HepG2 (cell line): ENCODE measurements at regions not wholly inside any gene's neighbourhood (a gene's known extent, or its start where the extent isn't known, plus 50 kb on each side); places are given as distances from the start of the nearest gene placed in this dataset.

Experiments
- ATAC-seq: fragments of 200-7000 bp; cut with Tn5 transposase; 3 replicates; pipeline ENCODE4 v1.9.1; 2020; ENCODE audit warnings: mild to moderate bottlenecking, moderate library complexity
- BruUV-seq: library from RNA; stranded (reverse); fragments of 400-500 nt; replicated peaks from 2 replicates; lab custom pipeline; 2021; lab: Mats Ljungman, UMichigan
- CTCF ChIA-PET: fragments of 300-600 bp; formaldehyde crosslinking; extraction: SDS; loops from one replicate; lab custom pipeline; 2021; ENCODE audit warnings: low total read pairs, inconsistent platforms, low intra/inter-chr PET ratio; lab: Yijun Ruan, JAX
- POLR2A ChIA-PET: fragments of 350-600 bp; sonication (Branson Sonifier 250); formaldehyde crosslinking; loops from one replicate; lab custom pipeline; 2020; ENCODE audit warnings: antibody characterized with exemption, inconsistent platforms; lab: Yijun Ruan, JAX
- DNase-seq: peaks from one replicate; pipeline ENCODE4 v3.0.0-alpha.2; 2015; ENCODE audit warnings: low spot score
- FAIRE-seq: peaks from 3 replicates; lab custom pipeline; 2011; peaks lifted over from hg19 to GRCh38; lab: Jason Lieb, UNC
- H2AFZ ChIP-seq: one replicate; pipeline ENCODE4 v1.6.1; 2011; ENCODE audit warnings: low read length, inconsistent platforms
- H3K27ac ChIP-seq: fragments of 300-600 bp; 3 replicates; pipeline ENCODE4 v1.8.0; 2011; ENCODE audit warnings: mixed run types, mild to moderate bottlenecking, mixed read lengths, low read length, inconsistent platforms; ENCODE audit not compliant: insufficient read depth; ENCODE audit errors: extremely low read length
- H3K27me3 ChIP-seq, 2 experiments: fragments of 200-600 bp in 1 of 2; 2 replicates in 1 of 2; 3 replicates in 1 of 2; pipeline versions ENCODE4 v1.6.0 to v1.8.0; 2011; ENCODE audit warnings: low read length in 2 of 2, mild to moderate bottlenecking in 2 of 2, moderate library complexity in 2 of 2, inconsistent platforms in 1 of 2; ENCODE audit not compliant: insufficient read depth in 2 of 2, control insufficient read depth in 1 of 2
- H3K36me3 ChIP-seq, 2 experiments: fragments of 200-600 bp in 1 of 2; replicated peaks in 1 of 2; 2 replicates in 1 of 2; 3 replicates in 1 of 2; pipeline versions ENCODE4 v1.5.1 to v1.8.0; 2011; ENCODE audit warnings: low read length in 2 of 2, inconsistent platforms in 1 of 2; ENCODE audit not compliant: insufficient read depth in 2 of 2, control insufficient read depth in 1 of 2
- H3K4me1 ChIP-seq: 2 replicates; pipeline ENCODE4 v1.5.1; 2012; ENCODE audit warnings: low read length, inconsistent platforms; ENCODE audit not compliant: insufficient read depth
- H3K4me2 ChIP-seq: 2 replicates; pipeline ENCODE4 v1.6.0; 2011; ENCODE audit warnings: low read depth, low read length, inconsistent platforms
- H3K4me3 ChIP-seq, 3 experiments: fragments of 200-600 bp in 1 of 3; sonication (generic), shearing (Covaris generic) in 1 of 3; replicated peaks in 1 of 3; 2 replicates each; pipeline ENCODE4 v1.5.1; 2011 to 2016; ENCODE audit warnings: low read length in 3 of 3, inconsistent platforms in 2 of 3, low read depth in 2 of 3, mild to moderate bottlenecking in 2 of 3, control low read depth in 1 of 3, mixed read lengths in 1 of 3; ENCODE audit not compliant: insufficient read depth in 1 of 3
- H3K79me2 ChIP-seq: one replicate; pipeline ENCODE4 v1.6.1; 2011; ENCODE audit warnings: low read length, inconsistent platforms; ENCODE audit not compliant: insufficient read depth
- H3K9ac ChIP-seq: 2 replicates; pipeline ENCODE4 v1.6.0; 2011; ENCODE audit warnings: mild to moderate bottlenecking, low read depth, low read length, inconsistent platforms; ENCODE audit not compliant: insufficient read depth
- H3K9me3 ChIP-seq: 2 replicates; pipeline ENCODE4 v1.5.1; 2012; ENCODE audit warnings: mild to moderate bottlenecking, low read length
- H4K20me1 ChIP-seq: 2 replicates; pipeline ENCODE4 v1.6.0; 2011; ENCODE audit warnings: inconsistent platforms, mild to moderate bottlenecking, low read length, moderate library complexity; ENCODE audit not compliant: insufficient read depth
- POLR2AphosphoS5 ChIP-seq: IDR thresholded peaks from 2 replicates; pipeline ENCODE4 v1.6.1; 2012; ENCODE audit warnings: low read depth, low read length
- ZNF546 ChIP-seq: sonication (generic); formaldehyde crosslinking; conservative IDR thresholded peaks from 2 replicates; pipeline ENCODE4 v1.8.1; 2023; ENCODE audit warnings: mild to moderate bottlenecking, missing genetic modification reagents
- ZNF552 ChIP-seq: sonication (generic); formaldehyde crosslinking; IDR thresholded peaks from 2 replicates; pipeline ENCODE4 v1.9.0; 2022; ENCODE audit warnings: missing genetic modification reagents, mild to moderate bottlenecking, borderline replicate concordance
- WGBS: methylation state at CpG from one replicate; pipeline ENCODE4 v1.1.6; 2017; ENCODE audit warnings: low lambda C conversion rate; 5-methylcytosine and 5-hydroxymethylcytosine counted together
- in situ Hi-C: cut with HindIII; loops from 2 replicates; pipeline ENCODE4 v1.10.0; 2017; ENCODE audit warnings: low pct_unique_long_range_greater_than_20kb; ENCODE audit not compliant: extremely low pct_ligation_motif_present
- intact Hi-C: fragments of 100-400 bp; cut with micrococcal nuclease; formaldehyde crosslinking; loops from one replicate; pipeline ENCODE4 v1.10.0; 2022; ENCODE audit not compliant: unreplicated experiment
- TF ChIP-seq, protein P1 (sequence below): sonication (generic); formaldehyde crosslinking; IDR thresholded peaks from 2 replicates; pipeline ENCODE4 v1.4.0; 2020; ENCODE audit warnings: missing genetic modification reagents
- TF ChIP-seq, protein P2 (sequence below): sonication (generic); formaldehyde crosslinking; IDR thresholded peaks from 2 replicates; pipeline ENCODE4 v1.4.0; 2020; ENCODE audit warnings: missing genetic modification reagents
- TF ChIP-seq, protein P3 (sequence below): sonication (generic); formaldehyde crosslinking; IDR thresholded peaks from 2 replicates; pipeline ENCODE4 v1.4.0; 2020; ENCODE audit warnings: missing genetic modification reagents, borderline replicate concordance
- TF ChIP-seq, protein P4 (sequence below): sonication (generic); formaldehyde crosslinking; IDR thresholded peaks from one replicate; pipeline ENCODE4 v1.5.1; 2020; ENCODE audit warnings: mild to moderate bottlenecking, missing genetic modification reagents; ENCODE audit errors: not compliant biosample characterization
- TF ChIP-seq, protein P5 (sequence below): sonication (generic); formaldehyde crosslinking; IDR thresholded peaks from 2 replicates; pipeline ENCODE4 v1.5.0; 2020; ENCODE audit warnings: mild to moderate bottlenecking, missing genetic modification reagents, borderline replicate concordance

DNA sequence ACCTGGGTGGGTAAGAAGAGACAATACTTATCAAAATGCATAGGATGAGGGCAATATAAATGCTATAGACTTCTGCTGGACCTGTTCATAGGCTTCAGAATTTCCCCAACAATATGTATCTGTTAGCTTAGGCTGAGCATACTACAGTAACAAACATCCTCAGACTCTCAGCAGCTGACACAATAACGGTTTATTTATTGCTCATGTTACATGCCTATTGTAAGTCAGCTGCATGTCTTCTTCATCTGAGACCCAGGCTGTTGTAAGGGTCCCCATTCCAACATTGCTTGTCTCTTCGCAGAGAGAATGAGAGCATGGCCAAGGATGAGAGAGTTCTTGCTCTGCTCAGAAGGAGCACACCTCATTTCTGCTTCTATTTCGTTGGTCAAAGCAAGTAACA, 150.7 kb downstream of the TMEM200C start:
- no peak overlapping the region for H3K4me2 ChIP-seq
- intact Hi-C loops, result no loop called here
- H3K79me2 ChIP-seq, result no peaks in the 10 kb centered on the region
- 0 out of 5 replicates have a peak, but pooled peaks cover 0 to 3% of the 10 kb centered on the region in 2 experiments for H3K27me3 ChIP-seq
- WGBS, result 23% methylated on average over 3 of the region's 3 CpGs
- peaks cover 28% of the 10 kb centered on the region for H3K4me1 ChIP-seq
- H3K36me3 ChIP-seq, result no peaks in the 10 kb centered on the region
- ChIA-PET CTCF (no interaction called here), POLR2A (no interaction called here)
- FAIRE-seq (no peak), ATAC-seq (no peak), DNase-seq (no peak)
- no TSS peak for BruUV-seq
- H3K4me3 ChIP-seq, result no peak overlapping the region
- no peak overlapping the region for H3K9ac ChIP-seq
- no peak overlapping the region for H2AFZ ChIP-seq
- no peak overlapping the region for H3K27ac ChIP-seq
- no peaks in the 10 kb centered on the region; the same call in 1 of the 2 replicates for H4K20me1 ChIP-seq
- in situ Hi-C loops, result no loop called here
- H3K9me3 ChIP-seq, result no peaks in the 10 kb centered on the region
- TF ChIP-seq, protein P1, sequence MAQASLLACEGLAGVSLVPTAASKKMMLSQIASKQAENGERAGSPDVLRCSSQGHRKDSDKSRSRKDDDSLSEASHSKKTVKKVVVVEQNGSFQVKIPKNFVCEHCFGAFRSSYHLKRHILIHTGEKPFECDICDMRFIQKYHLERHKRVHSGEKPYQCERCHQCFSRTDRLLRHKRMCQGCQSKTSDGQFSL (CRISPR knock-in tag), result no peak
- TF ChIP-seq, protein P2, sequence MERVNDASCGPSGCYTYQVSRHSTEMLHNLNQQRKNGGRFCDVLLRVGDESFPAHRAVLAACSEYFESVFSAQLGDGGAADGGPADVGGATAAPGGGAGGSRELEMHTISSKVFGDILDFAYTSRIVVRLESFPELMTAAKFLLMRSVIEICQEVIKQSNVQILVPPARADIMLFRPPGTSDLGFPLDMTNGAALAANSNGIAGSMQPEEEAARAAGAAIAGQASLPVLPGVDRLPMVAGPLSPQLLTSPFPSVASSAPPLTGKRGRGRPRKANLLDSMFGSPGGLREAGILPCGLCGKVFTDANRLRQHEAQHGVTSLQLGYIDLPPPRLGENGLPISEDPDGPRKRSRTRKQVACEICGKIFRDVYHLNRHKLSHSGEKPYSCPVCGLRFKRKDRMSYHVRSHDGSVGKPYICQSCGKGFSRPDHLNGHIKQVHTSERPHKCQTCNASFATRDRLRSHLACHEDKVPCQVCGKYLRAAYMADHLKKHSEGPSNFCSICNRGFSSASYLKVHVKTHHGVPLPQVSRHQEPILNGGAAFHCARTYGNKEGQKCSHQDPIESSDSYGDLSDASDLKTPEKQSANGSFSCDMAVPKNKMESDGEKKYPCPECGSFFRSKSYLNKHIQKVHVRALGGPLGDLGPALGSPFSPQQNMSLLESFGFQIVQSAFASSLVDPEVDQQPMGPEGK (CRISPR knock-in tag), result no peak
- TF ChIP-seq POLR2AphosphoS5 (no peak), ZNF546 (CRISPR knock-in tag) (no peak), ZNF552 (CRISPR knock-in tag) (no peak)
- TF ChIP-seq, protein P3, sequence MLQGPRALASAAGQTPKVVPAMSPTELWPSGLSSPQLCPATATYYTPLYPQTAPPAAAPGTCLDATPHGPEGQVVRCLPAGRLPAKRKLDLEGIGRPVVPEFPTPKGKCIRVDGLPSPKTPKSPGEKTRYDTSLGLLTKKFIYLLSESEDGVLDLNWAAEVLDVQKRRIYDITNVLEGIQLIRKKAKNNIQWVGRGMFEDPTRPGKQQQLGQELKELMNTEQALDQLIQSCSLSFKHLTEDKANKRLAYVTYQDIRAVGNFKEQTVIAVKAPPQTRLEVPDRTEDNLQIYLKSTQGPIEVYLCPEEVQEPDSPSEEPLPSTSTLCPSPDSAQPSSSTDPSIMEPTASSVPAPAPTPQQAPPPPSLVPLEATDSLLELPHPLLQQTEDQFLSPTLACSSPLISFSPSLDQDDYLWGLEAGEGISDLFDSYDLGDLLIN (CRISPR knock-in tag), result no peak
- TF ChIP-seq, protein P4, sequence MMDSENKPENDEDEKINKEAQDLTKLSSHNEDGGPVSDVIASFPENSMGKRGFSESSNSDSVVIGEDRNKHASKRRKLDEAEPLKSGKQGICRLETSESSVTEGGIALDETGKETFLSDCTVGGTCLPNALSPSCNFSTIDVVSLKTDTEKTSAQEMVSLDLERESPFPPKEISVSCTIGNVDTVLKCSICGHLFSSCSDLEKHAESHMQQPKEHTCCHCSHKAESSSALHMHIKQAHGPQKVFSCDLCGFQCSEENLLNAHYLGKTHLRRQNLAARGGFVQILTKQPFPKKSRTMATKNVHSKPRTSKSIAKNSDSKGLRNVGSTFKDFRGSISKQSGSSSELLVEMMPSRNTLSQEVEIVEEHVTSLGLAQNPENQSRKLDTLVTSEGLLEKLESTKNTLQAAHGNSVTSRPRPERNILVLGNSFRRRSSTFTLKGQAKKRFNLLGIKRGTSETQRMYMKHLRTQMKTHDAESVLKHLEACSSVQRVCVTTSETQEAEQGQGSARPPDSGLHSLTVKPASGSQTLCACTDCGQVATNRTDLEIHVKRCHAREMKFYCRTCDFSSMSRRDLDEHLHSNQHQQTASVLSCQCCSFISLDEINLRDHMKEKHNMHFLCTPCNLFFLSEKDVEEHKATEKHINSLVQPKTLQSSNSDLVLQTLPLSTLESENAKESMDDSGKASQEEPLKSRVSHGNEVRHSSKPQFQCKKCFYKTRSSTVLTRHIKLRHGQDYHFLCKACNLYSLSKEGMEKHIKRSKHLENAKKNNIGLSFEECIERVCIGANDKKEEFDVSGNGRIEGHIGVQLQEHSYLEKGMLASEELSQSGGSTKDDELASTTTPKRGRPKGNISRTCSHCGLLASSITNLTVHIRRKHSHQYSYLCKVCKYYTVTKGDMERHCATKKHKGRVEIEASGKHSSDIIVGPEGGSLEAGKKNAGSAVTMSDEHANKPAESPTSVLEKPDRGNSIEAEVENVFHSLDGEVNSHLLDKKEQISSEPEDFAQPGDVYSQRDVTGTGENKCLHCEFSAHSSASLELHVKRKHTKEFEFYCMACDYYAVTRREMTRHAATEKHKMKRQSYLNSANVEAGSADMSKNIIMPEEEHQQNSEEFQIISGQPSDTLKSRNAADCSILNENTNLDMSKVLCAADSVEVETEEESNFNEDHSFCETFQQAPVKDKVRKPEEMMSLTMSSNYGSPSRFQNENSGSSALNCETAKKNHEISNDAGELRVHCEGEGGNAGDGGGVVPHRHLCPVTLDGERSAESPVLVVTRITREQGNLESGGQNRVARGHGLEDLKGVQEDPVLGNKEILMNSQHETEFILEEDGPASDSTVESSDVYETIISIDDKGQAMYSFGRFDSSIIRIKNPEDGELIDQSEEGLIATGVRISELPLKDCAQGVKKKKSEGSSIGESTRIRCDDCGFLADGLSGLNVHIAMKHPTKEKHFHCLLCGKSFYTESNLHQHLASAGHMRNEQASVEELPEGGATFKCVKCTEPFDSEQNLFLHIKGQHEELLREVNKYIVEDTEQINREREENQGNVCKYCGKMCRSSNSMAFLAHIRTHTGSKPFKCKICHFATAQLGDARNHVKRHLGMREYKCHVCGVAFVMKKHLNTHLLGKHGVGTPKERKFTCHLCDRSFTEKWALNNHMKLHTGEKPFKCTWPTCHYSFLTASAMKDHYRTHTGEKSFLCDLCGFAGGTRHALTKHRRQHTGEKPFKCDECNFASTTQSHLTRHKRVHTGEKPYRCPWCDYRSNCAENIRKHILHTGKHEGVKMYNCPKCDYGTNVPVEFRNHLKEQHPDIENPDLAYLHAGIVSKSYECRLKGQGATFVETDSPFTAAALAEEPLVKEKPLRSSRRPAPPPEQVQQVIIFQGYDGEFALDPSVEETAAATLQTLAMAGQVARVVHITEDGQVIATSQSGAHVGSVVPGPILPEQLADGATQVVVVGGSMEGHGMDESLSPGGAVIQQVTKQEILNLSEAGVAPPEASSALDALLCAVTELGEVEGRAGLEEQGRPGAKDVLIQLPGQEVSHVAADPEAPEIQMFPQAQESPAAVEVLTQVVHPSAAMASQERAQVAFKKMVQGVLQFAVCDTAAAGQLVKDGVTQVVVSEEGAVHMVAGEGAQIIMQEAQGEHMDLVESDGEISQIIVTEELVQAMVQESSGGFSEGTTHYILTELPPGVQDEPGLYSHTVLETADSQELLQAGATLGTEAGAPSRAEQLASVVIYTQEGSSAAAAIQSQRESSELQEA (CRISPR knock-in tag), result no peak
- TF ChIP-seq, protein P5, sequence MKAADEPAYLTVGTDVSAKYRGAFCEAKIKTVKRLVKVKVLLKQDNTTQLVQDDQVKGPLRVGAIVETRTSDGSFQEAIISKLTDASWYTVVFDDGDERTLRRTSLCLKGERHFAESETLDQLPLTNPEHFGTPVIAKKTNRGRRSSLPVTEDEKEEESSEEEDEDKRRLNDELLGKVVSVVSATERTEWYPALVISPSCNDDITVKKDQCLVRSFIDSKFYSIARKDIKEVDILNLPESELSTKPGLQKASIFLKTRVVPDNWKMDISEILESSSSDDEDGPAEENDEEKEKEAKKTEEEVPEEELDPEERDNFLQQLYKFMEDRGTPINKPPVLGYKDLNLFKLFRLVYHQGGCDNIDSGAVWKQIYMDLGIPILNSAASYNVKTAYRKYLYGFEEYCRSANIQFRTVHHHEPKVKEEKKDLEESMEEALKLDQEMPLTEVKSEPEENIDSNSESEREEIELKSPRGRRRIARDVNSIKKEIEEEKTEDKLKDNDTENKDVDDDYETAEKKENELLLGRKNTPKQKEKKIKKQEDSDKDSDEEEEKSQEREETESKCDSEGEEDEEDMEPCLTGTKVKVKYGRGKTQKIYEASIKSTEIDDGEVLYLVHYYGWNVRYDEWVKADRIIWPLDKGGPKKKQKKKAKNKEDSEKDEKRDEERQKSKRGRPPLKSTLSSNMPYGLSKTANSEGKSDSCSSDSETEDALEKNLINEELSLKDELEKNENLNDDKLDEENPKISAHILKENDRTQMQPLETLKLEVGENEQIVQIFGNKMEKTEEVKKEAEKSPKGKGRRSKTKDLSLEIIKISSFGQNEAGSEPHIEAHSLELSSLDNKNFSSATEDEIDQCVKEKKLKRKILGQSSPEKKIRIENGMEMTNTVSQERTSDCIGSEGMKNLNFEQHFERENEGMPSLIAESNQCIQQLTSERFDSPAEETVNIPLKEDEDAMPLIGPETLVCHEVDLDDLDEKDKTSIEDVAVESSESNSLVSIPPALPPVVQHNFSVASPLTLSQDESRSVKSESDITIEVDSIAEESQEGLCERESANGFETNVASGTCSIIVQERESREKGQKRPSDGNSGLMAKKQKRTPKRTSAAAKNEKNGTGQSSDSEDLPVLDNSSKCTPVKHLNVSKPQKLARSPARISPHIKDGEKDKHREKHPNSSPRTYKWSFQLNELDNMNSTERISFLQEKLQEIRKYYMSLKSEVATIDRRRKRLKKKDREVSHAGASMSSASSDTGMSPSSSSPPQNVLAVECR (CRISPR knock-in tag), result no peak
